ENCODE measurements at regions not wholly inside any gene's neighbourhood (a gene's known extent, or its start where the extent isn't known, plus 50 kb on each side); places are given as distances from the start of the nearest gene placed in this dataset.

DNA sequence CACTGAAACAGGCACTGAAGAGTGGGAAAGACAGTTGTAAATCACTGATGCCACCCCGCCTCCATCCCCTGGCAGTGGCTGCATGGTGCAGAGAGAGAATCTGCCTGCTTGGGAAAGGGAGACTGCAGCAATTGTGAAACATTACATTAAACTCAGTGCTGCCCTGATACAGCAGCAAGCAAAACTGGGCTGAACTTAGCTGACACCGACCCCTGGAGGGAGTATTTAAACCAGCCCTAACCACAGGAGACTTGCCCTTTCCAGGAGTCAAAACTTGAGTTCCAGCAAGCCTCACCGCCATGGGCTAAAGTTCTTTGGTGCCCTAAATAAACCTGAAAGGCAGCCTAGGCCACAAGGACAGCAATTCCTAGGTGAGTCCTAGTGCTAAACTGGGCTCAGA, 109.4 kb upstream of the PLPP4 start:
- TF ChIP-seq EZH2phosphoT487 (IDR thresholded peaks at IDR 0.05; ENCODE audit: borderline replicate concordance, low read length) (no peak), CTCF (IDR thresholded peaks at IDR 0.05; ENCODE audit: low read depth, low read length, poor library complexity, severe bottlenecking) (no peak)

GRCh38 chr10:120349069-120349468, 108.0 kb upstream of the PLPP4 start:
- no peak overlapping the region for H3K4me2 ChIP-seq (ENCODE audit: low read length)
- no peaks in the 10 kb centered on the region for H3K9me3 ChIP-seq (ENCODE audit: control insufficient read depth, insufficient read depth, low read length)
- no peaks in the 10 kb centered on the region for H3K27me3 ChIP-seq (ENCODE audit: control insufficient read depth, low read length)
- H3K9me2 ChIP-seq (replicated peaks; ENCODE audit: control insufficient read depth, low read length), result no peaks in the 10 kb centered on the region
- no peaks in the 10 kb centered on the region for H3K4me1 ChIP-seq (ENCODE audit: control insufficient read depth, low read length)
- H3K4me3 ChIP-seq (ENCODE audit: low read length), result no peak overlapping the region
- no peaks in the 10 kb centered on the region for H4K20me1 ChIP-seq (ENCODE audit: control insufficient read depth, insufficient read depth, low read depth, low read length)
- TF ChIP-seq CTCF (IDR thresholded peaks at IDR 0.05; ENCODE audit: low read depth, low read length, poor library complexity, severe bottlenecking), result no peak
- TF ChIP-seq EZH2phosphoT487 (IDR thresholded peaks at IDR 0.05; ENCODE audit: borderline replicate concordance, low read length), result no peak
- no peak overlapping the region for H3K27ac ChIP-seq (ENCODE audit: low read depth, low read length)
- no peaks in the 10 kb centered on the region for H3K36me3 ChIP-seq (ENCODE audit: control insufficient read depth, low read length)
- H3K79me2 ChIP-seq (ENCODE audit: control insufficient read depth, low read length), result no peaks in the 10 kb centered on the region
- no peaks in the 10 kb centered on the region for H3F3A ChIP-seq (ENCODE audit: control insufficient read depth, insufficient read depth)

More for the DNA sequence above, 109.4 kb upstream of the PLPP4 start:
- no peaks in the 10 kb centered on the region for H3K4me1 ChIP-seq (ENCODE audit: control insufficient read depth, low read length)
- H3K4me2 ChIP-seq (ENCODE audit: low read length), result no peak overlapping the region
- H3K79me2 ChIP-seq (ENCODE audit: control insufficient read depth, low read length), result no peaks in the 10 kb centered on the region
- no peaks in the 10 kb centered on the region for H3K9me2 ChIP-seq (replicated peaks; ENCODE audit: control insufficient read depth, low read length)
- H3K36me3 ChIP-seq (ENCODE audit: control insufficient read depth, low read length), result no peaks in the 10 kb centered on the region
- no peaks in the 10 kb centered on the region for H3K9me3 ChIP-seq (ENCODE audit: control insufficient read depth, insufficient read depth, low read length)
- H3K27ac ChIP-seq (ENCODE audit: low read depth, low read length), result no peak overlapping the region
- no peaks in the 10 kb centered on the region for H4K20me1 ChIP-seq (ENCODE audit: control insufficient read depth, insufficient read depth, low read depth, low read length)
- H3F3A ChIP-seq (ENCODE audit: control insufficient read depth, insufficient read depth), result no peaks in the 10 kb centered on the region
- no peaks in the 10 kb centered on the region for H3K27me3 ChIP-seq (ENCODE audit: control insufficient read depth, low read length)
- H3K4me3 ChIP-seq (ENCODE audit: low read length), result no peak overlapping the region

- Histone ChIP-seq H3K79me2 (ENCODE audit: control insufficient read depth, low read length) (no peaks in the 10 kb centered on the region), H3K4me3 (ENCODE audit: low read length) (no peak overlapping the region), H3K27me3 (ENCODE audit: control insufficient read depth, low read length) (no peaks in the 10 kb centered on the region), H3K27ac (ENCODE audit: low read depth, low read length) (no peak overlapping the region), H3K4me1 (ENCODE audit: control insufficient read depth, low read length) (no peaks in the 10 kb centered on the region), H3K4me2 (ENCODE audit: low read length) (no peak overlapping the region), H3K9me3 (ENCODE audit: control insufficient read depth, insufficient read depth, low read length) (no peaks in the 10 kb centered on the region), H3K9me2 (replicated peaks; ENCODE audit: control insufficient read depth, low read length) (no peaks in the 10 kb centered on the region), H3K36me3 (ENCODE audit: control insufficient read depth, low read length) (no peaks in the 10 kb centered on the region), H4K20me1 (ENCODE audit: control insufficient read depth, insufficient read depth, low read depth, low read length) (no peaks in the 10 kb centered on the region), H3F3A (ENCODE audit: control insufficient read depth, insufficient read depth) (no peaks in the 10 kb centered on the region)
- TF ChIP-seq EZH2phosphoT487 (IDR thresholded peaks at IDR 0.05; ENCODE audit: borderline replicate concordance, low read length), result no peak
- no peak for TF ChIP-seq CTCF (IDR thresholded peaks at IDR 0.05; ENCODE audit: low read depth, low read length, poor library complexity, severe bottlenecking)
These were observed 101.6 kb upstream of the PLPP4 start for GRCh38 chr10:120355425-120355824.

- no peak for TF ChIP-seq CTCF (IDR thresholded peaks at IDR 0.05; ENCODE audit: low read depth, low read length, poor library complexity, severe bottlenecking)
- no peak for TF ChIP-seq EZH2phosphoT487 (IDR thresholded peaks at IDR 0.05; ENCODE audit: borderline replicate concordance, low read length)
- Histone ChIP-seq H4K20me1 (ENCODE audit: control insufficient read depth, insufficient read depth, low read depth, low read length) (no peaks in the 10 kb centered on the region), H3K79me2 (ENCODE audit: control insufficient read depth, low read length) (no peaks in the 10 kb centered on the region), H3K9me3 (ENCODE audit: control insufficient read depth, insufficient read depth, low read length) (no peaks in the 10 kb centered on the region), H3K9me2 (replicated peaks; ENCODE audit: control insufficient read depth, low read length) (no peaks in the 10 kb centered on the region), H3K4me2 (ENCODE audit: low read length) (no peak overlapping the region), H3K27ac (ENCODE audit: low read depth, low read length) (no peak overlapping the region), H3K36me3 (ENCODE audit: control insufficient read depth, low read length) (no peaks in the 10 kb centered on the region), H3F3A (ENCODE audit: control insufficient read depth, insufficient read depth) (no peaks in the 10 kb centered on the region), H3K27me3 (ENCODE audit: control insufficient read depth, low read length) (no peaks in the 10 kb centered on the region), H3K4me3 (ENCODE audit: low read length) (no peak overlapping the region), H3K4me1 (ENCODE audit: control insufficient read depth, low read length) (no peaks in the 10 kb centered on the region)
These were observed 96.5 kb upstream of the PLPP4 start for GRCh38 chr10:120360571-120360970.
